Stomach (tissue), 4 donors: ENCODE measurements at regions not wholly inside any gene's neighbourhood (a gene's known extent, or its start where the extent isn't known, plus 50 kb on each side); places are given as distances from the start of the nearest gene placed in this dataset.

Source experiments
- POLR2A ChIP-seq, 4 donors: fragments of 450-650 bp; IDR thresholded peaks; one replicate each; pipeline ENCODE4 v1.6.1; 2016; ENCODE audit warnings: antibody characterized with exemption in 4 of 4, control low read depth in 2 of 4, mild to moderate bottlenecking in 1 of 4, moderate library complexity in 1 of 4
- TF ChIP-seq, protein P1 (sequence below), 7 experiments: fragments of 450-650 bp in 4 of 7; fragments of 200-600 bp in 3 of 7; sonication (generic) in 3 of 7; IDR thresholded peaks; one replicate each; pipeline ENCODE4 v1.5.1; 2016 to 2019; ENCODE audit warnings: antibody characterized with exemption in 7 of 7, control low read depth in 2 of 7, mild to moderate bottlenecking in 1 of 7

GRCh38 chr1:214127705-214128104 is 139.9 kb downstream of the PROX1 start:
- TF ChIP-seq, protein P1, sequence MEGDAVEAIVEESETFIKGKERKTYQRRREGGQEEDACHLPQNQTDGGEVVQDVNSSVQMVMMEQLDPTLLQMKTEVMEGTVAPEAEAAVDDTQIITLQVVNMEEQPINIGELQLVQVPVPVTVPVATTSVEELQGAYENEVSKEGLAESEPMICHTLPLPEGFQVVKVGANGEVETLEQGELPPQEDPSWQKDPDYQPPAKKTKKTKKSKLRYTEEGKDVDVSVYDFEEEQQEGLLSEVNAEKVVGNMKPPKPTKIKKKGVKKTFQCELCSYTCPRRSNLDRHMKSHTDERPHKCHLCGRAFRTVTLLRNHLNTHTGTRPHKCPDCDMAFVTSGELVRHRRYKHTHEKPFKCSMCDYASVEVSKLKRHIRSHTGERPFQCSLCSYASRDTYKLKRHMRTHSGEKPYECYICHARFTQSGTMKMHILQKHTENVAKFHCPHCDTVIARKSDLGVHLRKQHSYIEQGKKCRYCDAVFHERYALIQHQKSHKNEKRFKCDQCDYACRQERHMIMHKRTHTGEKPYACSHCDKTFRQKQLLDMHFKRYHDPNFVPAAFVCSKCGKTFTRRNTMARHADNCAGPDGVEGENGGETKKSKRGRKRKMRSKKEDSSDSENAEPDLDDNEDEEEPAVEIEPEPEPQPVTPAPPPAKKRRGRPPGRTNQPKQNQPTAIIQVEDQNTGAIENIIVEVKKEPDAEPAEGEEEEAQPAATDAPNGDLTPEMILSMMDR (IDR thresholded peaks at IDR 0.05), result no peak
- no peak for TF ChIP-seq POLR2A (IDR thresholded peaks at IDR 0.05)
